ENCODE measurements at regions not wholly inside any gene's neighbourhood (a gene's known extent, or its start where the extent isn't known, plus 50 kb on each side); places are given as distances from the start of the nearest gene placed in this dataset.
A peak's percentile ranks its signal among the peaks of the same experiment; 100 is the strongest.

GRCh38 chr2:120853306-120854013, 117.8 kb downstream of the GLI2 start:
- H3K9me3 ChIP-seq, result peaks cover 0 to 9% (median 0%) of the 10 kb centered on the region in 3 donors
- TF ChIP-seq POLR2A (IDR thresholded peaks at IDR 0.05), result no peak
- TF ChIP-seq, protein P1, sequence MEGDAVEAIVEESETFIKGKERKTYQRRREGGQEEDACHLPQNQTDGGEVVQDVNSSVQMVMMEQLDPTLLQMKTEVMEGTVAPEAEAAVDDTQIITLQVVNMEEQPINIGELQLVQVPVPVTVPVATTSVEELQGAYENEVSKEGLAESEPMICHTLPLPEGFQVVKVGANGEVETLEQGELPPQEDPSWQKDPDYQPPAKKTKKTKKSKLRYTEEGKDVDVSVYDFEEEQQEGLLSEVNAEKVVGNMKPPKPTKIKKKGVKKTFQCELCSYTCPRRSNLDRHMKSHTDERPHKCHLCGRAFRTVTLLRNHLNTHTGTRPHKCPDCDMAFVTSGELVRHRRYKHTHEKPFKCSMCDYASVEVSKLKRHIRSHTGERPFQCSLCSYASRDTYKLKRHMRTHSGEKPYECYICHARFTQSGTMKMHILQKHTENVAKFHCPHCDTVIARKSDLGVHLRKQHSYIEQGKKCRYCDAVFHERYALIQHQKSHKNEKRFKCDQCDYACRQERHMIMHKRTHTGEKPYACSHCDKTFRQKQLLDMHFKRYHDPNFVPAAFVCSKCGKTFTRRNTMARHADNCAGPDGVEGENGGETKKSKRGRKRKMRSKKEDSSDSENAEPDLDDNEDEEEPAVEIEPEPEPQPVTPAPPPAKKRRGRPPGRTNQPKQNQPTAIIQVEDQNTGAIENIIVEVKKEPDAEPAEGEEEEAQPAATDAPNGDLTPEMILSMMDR (IDR thresholded peaks at IDR 0.05), result no peak
- ATAC-seq (no peak), DNase-seq (no peak)
- no peak overlapping the region for H3K27ac ChIP-seq
- intact Hi-C loops (cut with DNase I), result no loop called here
- no peak overlapping the region for H3K4me3 ChIP-seq
- 78 to 86% methylated on average over 5 of the region's 5 CpGs for WGBS, 2 donors
- no peaks in the 10 kb centered on the region for H3K36me3 ChIP-seq (replicated peaks in 1 of 2; ENCODE audit: insufficient read depth in 1 of 2, low read depth in 2 of 2)
- H3K27me3 ChIP-seq, result no peaks in the 10 kb centered on the region
- no peaks in the 10 kb centered on the region for H3K4me1 ChIP-seq

GRCh38 chr2:120854014-120854620, 118.4 kb downstream of the GLI2 start:
- Histone ChIP-seq H3K27ac (no peak overlapping the region), H3K4me1 (no peaks in the 10 kb centered on the region), H3K9me3 (peaks cover 0 to 9% (median 0%) of the 10 kb centered on the region in 3 donors), H3K27me3 (no peaks in the 10 kb centered on the region), H3K4me3 (no peak overlapping the region), H3K36me3 (replicated peaks in 1 of 2; ENCODE audit: insufficient read depth in 1 of 2, low read depth in 2 of 2) (no peaks in the 10 kb centered on the region)
- DNase-seq (peak in 1 of 4 donors; percentile 7), ATAC-seq (no peak)
- no peak for TF ChIP-seq POLR2A (IDR thresholded peaks at IDR 0.05)
- TF ChIP-seq, protein P1 (IDR thresholded peaks at IDR 0.05), result no peak
- 32 to 51% methylated on average over 4 to 7 of the region's 7 CpGs for WGBS, 2 donors
- intact Hi-C loops (cut with DNase I), result no loop called here

- Histone ChIP-seq H3K36me3 (replicated peaks in 1 of 2; ENCODE audit: insufficient read depth in 1 of 2, low read depth in 2 of 2) (no peaks in the 10 kb centered on the region), H3K27me3 (no peaks in the 10 kb centered on the region), H3K4me3 (no peak overlapping the region), H3K4me1 (no peaks in the 10 kb centered on the region), H3K9me3 (peaks cover 0 to 3% (median 0%) of the 10 kb centered on the region in 3 donors), H3K27ac (no peak overlapping the region)
- WGBS, 2 donors, result 68 to 80% methylated on average over 9 to 10 of the region's 10 CpGs
- no peak for TF ChIP-seq POLR2A (IDR thresholded peaks at IDR 0.05)
- TF ChIP-seq, protein P1 (IDR thresholded peaks at IDR 0.05), result no peak
- DNase-seq (no peak), ATAC-seq (no peak)
- intact Hi-C loops (cut with DNase I), result no loop called here
Observed at GRCh38 chr2:120854766-120855530, 119.3 kb downstream of the GLI2 start.

GRCh38 chr2:120855855-120856405, 120.3 kb downstream of the GLI2 start:
- TF ChIP-seq POLR2A (IDR thresholded peaks at IDR 0.05), result no peak
- TF ChIP-seq, protein P1 (IDR thresholded peaks at IDR 0.05), result no peak
- H3K4me3 ChIP-seq, result no peak overlapping the region
- intact Hi-C loops (cut with DNase I), result no loop called here
- WGBS, 2 donors, result 65 to 84% methylated on average over 2 to 4 of the region's 4 CpGs
- H3K27me3 ChIP-seq, result no peaks in the 10 kb centered on the region
- ATAC-seq, result no peak
- no peaks in the 10 kb centered on the region for H3K36me3 ChIP-seq (replicated peaks in 1 of 2; ENCODE audit: insufficient read depth in 1 of 2, low read depth in 2 of 2)
- DNase-seq, result no peak
- H3K9me3 ChIP-seq, result no peaks in the 10 kb centered on the region
- no peaks in the 10 kb centered on the region for H3K4me1 ChIP-seq
- H3K27ac ChIP-seq, result no peak overlapping the region
